Spleen (tissue), 7 donors: ENCODE measurements at regions not wholly inside any gene's neighbourhood (a gene's known extent, or its start where the extent isn't known, plus 50 kb on each side); places are given as distances from the start of the nearest gene placed in this dataset.

Experiments used
- POLR2A ChIP-seq, 3 donors: fragments of 450-650 bp; IDR thresholded peaks; one replicate each; pipeline ENCODE4 v1.5.1; 2017; ENCODE audit warnings: antibody characterized with exemption in 3 of 3, mild to moderate bottlenecking in 1 of 3
- POLR2AphosphoS5 ChIP-seq, 3 donors: sonication (generic); formaldehyde crosslinking; IDR thresholded peaks; one replicate each; pipeline ENCODE4 v1.5.1; 2017; ENCODE audit warnings: antibody characterized with exemption in 3 of 3
- TF ChIP-seq, protein P1 (sequence below), 11 experiments: fragments of 200-600 bp in 7 of 11; fragments of 450-650 bp in 4 of 11; sonication (generic) in 4 of 11; IDR thresholded peaks in 8 of 11; conservative IDR thresholded peaks in 3 of 11; 1 replicate in 7 of 11; 2 replicates in 4 of 11; pipeline versions ENCODE4 v1.4.0 to v1.8.0; 2016 to 2021; ENCODE audit warnings: antibody characterized with exemption in 11 of 11, inconsistent platforms in 4 of 11, mild to moderate bottlenecking in 1 of 11
- donor health status: DM: no; HTN: no; CAD: no; lungs with moderate emphysema.
- donor health status: DM: no; HTN: no; CAD: no.
- donor health status: DM: no; HTN: no; CAD: no.

DNA sequence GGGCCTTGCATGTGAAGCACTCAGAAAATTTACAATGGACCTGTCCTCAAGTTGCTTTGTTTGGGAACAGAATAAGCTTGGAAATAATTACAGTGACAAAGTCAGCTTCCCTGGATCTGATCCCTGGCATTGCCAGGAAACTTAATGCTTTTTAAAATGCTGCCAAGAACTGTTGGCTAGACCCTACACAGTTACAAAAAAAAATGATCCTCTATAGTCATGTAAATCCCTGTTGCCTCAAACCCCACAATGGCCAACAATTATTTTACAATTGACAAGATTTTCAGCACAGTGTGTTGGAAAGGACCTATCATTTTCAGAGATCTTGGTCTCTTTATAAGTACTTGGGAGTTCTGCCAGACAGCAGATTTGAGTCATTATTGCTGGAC, 470.4 kb upstream of the ACVR2A start:
- TF ChIP-seq, protein P1, sequence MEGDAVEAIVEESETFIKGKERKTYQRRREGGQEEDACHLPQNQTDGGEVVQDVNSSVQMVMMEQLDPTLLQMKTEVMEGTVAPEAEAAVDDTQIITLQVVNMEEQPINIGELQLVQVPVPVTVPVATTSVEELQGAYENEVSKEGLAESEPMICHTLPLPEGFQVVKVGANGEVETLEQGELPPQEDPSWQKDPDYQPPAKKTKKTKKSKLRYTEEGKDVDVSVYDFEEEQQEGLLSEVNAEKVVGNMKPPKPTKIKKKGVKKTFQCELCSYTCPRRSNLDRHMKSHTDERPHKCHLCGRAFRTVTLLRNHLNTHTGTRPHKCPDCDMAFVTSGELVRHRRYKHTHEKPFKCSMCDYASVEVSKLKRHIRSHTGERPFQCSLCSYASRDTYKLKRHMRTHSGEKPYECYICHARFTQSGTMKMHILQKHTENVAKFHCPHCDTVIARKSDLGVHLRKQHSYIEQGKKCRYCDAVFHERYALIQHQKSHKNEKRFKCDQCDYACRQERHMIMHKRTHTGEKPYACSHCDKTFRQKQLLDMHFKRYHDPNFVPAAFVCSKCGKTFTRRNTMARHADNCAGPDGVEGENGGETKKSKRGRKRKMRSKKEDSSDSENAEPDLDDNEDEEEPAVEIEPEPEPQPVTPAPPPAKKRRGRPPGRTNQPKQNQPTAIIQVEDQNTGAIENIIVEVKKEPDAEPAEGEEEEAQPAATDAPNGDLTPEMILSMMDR (IDR thresholded peaks at IDR 0.05 in 8 of 11, conservative IDR thresholded peaks at IDR 0.05 in 3 of 11), result no peak
- no peak for TF ChIP-seq POLR2AphosphoS5 (IDR thresholded peaks at IDR 0.05)
- no peak for TF ChIP-seq POLR2A (IDR thresholded peaks at IDR 0.05)
